Gastroesophageal sphincter (tissue), 4 donors: ENCODE measurements at regions not wholly inside any gene's neighbourhood (a gene's known extent, or its start where the extent isn't known, plus 50 kb on each side); places are given as distances from the start of the nearest gene placed in this dataset.

Experiments
- ATAC-seq: fragments of 150-250 bp; one replicate; pipeline ENCODE4 v1.9.1; 2016; ENCODE audit warnings: mild to moderate bottlenecking, moderate library complexity
- H3K27ac ChIP-seq, 4 donors: fragments of 200-600 bp; sonication (generic) in 3 of 4; 1 replicate in 3 of 4; 2 replicates in 1 of 4; pipeline ENCODE4 v1.5.1; 2016 to 2019
- H3K27me3 ChIP-seq: fragments of 200-600 bp; sonication (generic); one replicate; pipeline ENCODE4 v1.5.1; 2019
- H3K36me3 ChIP-seq, 2 donors: fragments of 200-600 bp; sonication (generic); one replicate each; pipeline ENCODE4 v1.5.1; 2019; ENCODE audit warnings: control low read depth in 1 of 2
- H3K4me1 ChIP-seq, 3 donors: fragments of 200-600 bp; sonication (generic); 1 replicate in 2 of 3; 2 replicates in 1 of 3; pipeline ENCODE4 v1.5.1; 2016 to 2019; ENCODE audit warnings: control low read depth in 2 of 3
- H3K4me3 ChIP-seq, 2 donors: fragments of 200-600 bp; sonication (generic); one replicate each; pipeline ENCODE4 v1.5.1; 2019; ENCODE audit warnings: mild to moderate bottlenecking in 1 of 2, moderate library complexity in 1 of 2
- H3K9me3 ChIP-seq, 3 donors: fragments of 200-600 bp; sonication (generic); one replicate each; pipeline ENCODE4 v1.5.1; 2017 to 2019; ENCODE audit warnings: control low read depth in 2 of 3
- CTCF ChIP-seq, 4 experiments: fragments of 200-600 bp in 2 of 4; fragments of 450-650 bp in 2 of 4; sonication (generic) in 1 of 4; IDR thresholded peaks; one replicate each; pipeline ENCODE4 v1.5.1; 2017 to 2019; ENCODE audit warnings: antibody characterized with exemption in 4 of 4, mild to moderate bottlenecking in 2 of 4, moderate library complexity in 2 of 4
- EP300 ChIP-seq: sonication (generic); formaldehyde crosslinking; IDR thresholded peaks from one replicate; pipeline ENCODE4 v1.6.1; 2017; ENCODE audit warnings: antibody characterized with exemption, mild to moderate bottlenecking
- POLR2A ChIP-seq, 2 donors: fragments of 450-650 bp; IDR thresholded peaks; one replicate each; pipeline ENCODE4 v1.6.1; 2017; ENCODE audit warnings: antibody characterized with exemption in 2 of 2, mild to moderate bottlenecking in 2 of 2, moderate library complexity in 1 of 2
- POLR2AphosphoS5 ChIP-seq: sonication (generic); formaldehyde crosslinking; IDR thresholded peaks from one replicate; pipeline ENCODE4 v1.6.1; 2017; ENCODE audit warnings: antibody characterized with exemption
- WGBS, 2 donors: methylation state at CpG; one replicate each; pipeline ENCODE4 v1.1.5; 2018; ENCODE audit warnings: low coverage in 1 of 2; 5-methylcytosine and 5-hydroxymethylcytosine counted together

GRCh38 chr6:102407886-102408741 lies 1014.6 kb downstream of the GRIK2 start:
- 87 to 97% methylated on average over 2 to 4 of the region's 4 CpGs for WGBS, 2 donors
- no peaks in the 10 kb centered on the region for H3K9me3 ChIP-seq
- H3K27ac ChIP-seq, result no peak overlapping the region
- no peaks in the 10 kb centered on the region for H3K27me3 ChIP-seq
- H3K36me3 ChIP-seq, result no peaks in the 10 kb centered on the region
- H3K4me3 ChIP-seq, result no peak overlapping the region
- no peaks in the 10 kb centered on the region for H3K4me1 ChIP-seq
- no peak for ATAC-seq
- TF ChIP-seq POLR2AphosphoS5, result no peak
- no peak for TF ChIP-seq CTCF (IDR thresholded peaks at IDR 0.05)
- no peak for TF ChIP-seq POLR2A (IDR thresholded peaks at IDR 0.05)

GRCh38 chr6:102405860-102406259 lies 1012.4 kb downstream of the GRIK2 start:
- Histone ChIP-seq H3K9me3 (no peaks in the 10 kb centered on the region), H3K4me1 (no peaks in the 10 kb centered on the region), H3K4me3 (no peak overlapping the region), H3K27ac (no peak overlapping the region), H3K27me3 (no peaks in the 10 kb centered on the region), H3K36me3 (no peaks in the 10 kb centered on the region)
- TF ChIP-seq CTCF (IDR thresholded peaks at IDR 0.05), result no peak
- TF ChIP-seq POLR2AphosphoS5, result no peak
- TF ChIP-seq POLR2A (IDR thresholded peaks at IDR 0.05), result no peak
- no peak for TF ChIP-seq EP300
- no peak for ATAC-seq
- WGBS, 2 donors, result 29 to 63% methylated on average over 1 of the region's 1 CpG

- TF ChIP-seq EP300 (no peak), CTCF (IDR thresholded peaks at IDR 0.05) (no peak), POLR2AphosphoS5 (no peak), POLR2A (IDR thresholded peaks at IDR 0.05) (no peak)
- Histone ChIP-seq H3K4me1 (no peaks in the 10 kb centered on the region), H3K4me3 (no peak overlapping the region), H3K9me3 (no peaks in the 10 kb centered on the region), H3K27me3 (no peaks in the 10 kb centered on the region), H3K36me3 (no peaks in the 10 kb centered on the region), H3K27ac (no peak overlapping the region)
- 91 to 92% methylated on average over 2 of the region's 2 CpGs for WGBS, 2 donors
- ATAC-seq, result no peak
Measured at GRCh38 chr6:102402635-102403329, 1009.3 kb downstream of the GRIK2 start.

GRCh38 chr6:102398788-102399390 lies 1005.4 kb downstream of the GRIK2 start:
- Histone ChIP-seq H3K27me3 (no peaks in the 10 kb centered on the region), H3K27ac (no peak overlapping the region), H3K36me3 (no peaks in the 10 kb centered on the region), H3K9me3 (peaks cover 0 to 4% (median 0%) of the 10 kb centered on the region in 3 donors), H3K4me1 (no peaks in the 10 kb centered on the region), H3K4me3 (no peak overlapping the region)
- WGBS, 2 donors, result 46 to 62% methylated on average over 2 of the region's 2 CpGs
- ATAC-seq, result no peak
- TF ChIP-seq EP300, result no peak
- TF ChIP-seq POLR2AphosphoS5, result no peak

GRCh38 chr6:102390541-102390940 lies 997.0 kb downstream of the GRIK2 start:
- Histone ChIP-seq H3K27me3 (no peaks in the 10 kb centered on the region), H3K4me3 (no peak overlapping the region), H3K9me3 (peaks cover 0 to 8% (median 0%) of the 10 kb centered on the region in 3 donors), H3K27ac (no peak overlapping the region), H3K36me3 (no peaks in the 10 kb centered on the region), H3K4me1 (no peaks in the 10 kb centered on the region)
- 76 to 90% methylated on average over 5 of the region's 6 CpGs for WGBS, 2 donors
- ATAC-seq, result no peak
- TF ChIP-seq POLR2AphosphoS5 (no peak), CTCF (IDR thresholded peaks at IDR 0.05) (no peak), EP300 (no peak), POLR2A (IDR thresholded peaks at IDR 0.05) (no peak)
